SU-DHL-6 (cell line): ENCODE measurements at regions not wholly inside any gene's neighbourhood (a gene's known extent, or its start where the extent isn't known, plus 50 kb on each side); places are given as distances from the start of the nearest gene placed in this dataset.
A peak's percentile ranks its signal among the peaks of the same experiment; 100 is the strongest.

ENCODE experiments used
- H2AFZ ChIP-seq: fragments of 200-600 bp; sonication (generic); 2 replicates; pipeline ENCODE4 v1.6.1; 2014; ENCODE audit warnings: low read depth, mild to moderate bottlenecking, moderate library complexity, mixed read lengths, antibody characterized with exemption, low read length; ENCODE audit not compliant: severe bottlenecking
- H3F3A ChIP-seq: fragments of 200-600 bp; shearing (Covaris generic); 2 replicates; pipeline ENCODE4 v1.6.0; 2016; ENCODE audit warnings: antibody characterized with exemption, mild to moderate bottlenecking; ENCODE audit not compliant: insufficient read depth
- H3K27ac ChIP-seq: fragments of 200-600 bp; sonication (generic); 2 replicates; pipeline ENCODE4 v1.5.1; 2016; ENCODE audit warnings: low read depth, mild to moderate bottlenecking, low read length, moderate library complexity, mixed read lengths
- H3K27me3 ChIP-seq: fragments of 200-600 bp; sonication (generic), shearing (Covaris generic); 2 replicates; pipeline ENCODE4 v1.6.0; 2014; ENCODE audit warnings: mild to moderate bottlenecking, low read length
- H3K36me3 ChIP-seq: fragments of 200-600 bp; sonication (generic); 2 replicates; pipeline ENCODE4 v1.6.1; 2014; ENCODE audit warnings: mild to moderate bottlenecking, low read length, mixed read lengths
- H3K4me2 ChIP-seq: fragments of 300-600, 200-600 bp; shearing (Covaris generic), sonication (generic); 2 replicates; pipeline ENCODE4 v1.6.0; 2014; ENCODE audit warnings: low read length, low read depth, mild to moderate bottlenecking; ENCODE audit not compliant: poor library complexity, severe bottlenecking
- H3K4me3 ChIP-seq: fragments of 200-600 bp; sonication (generic); 2 replicates; pipeline ENCODE4 v1.5.1; 2014; ENCODE audit warnings: antibody characterized with exemption, low read length, mild to moderate bottlenecking, mixed read lengths; ENCODE audit not compliant: insufficient read depth, poor library complexity, severe bottlenecking
- H3K79me2 ChIP-seq: fragments of 200-600 bp; sonication (generic); 2 replicates; pipeline ENCODE4 v1.6.1; 2014; ENCODE audit warnings: mild to moderate bottlenecking, low read length, moderate library complexity; ENCODE audit not compliant: insufficient read depth
- H3K9ac ChIP-seq: fragments of 200-600 bp; sonication (generic); 2 replicates; pipeline ENCODE4 v1.7.0; 2014; ENCODE audit warnings: mild to moderate bottlenecking, low read length
- H3K9me2 ChIP-seq: fragments of 200-600 bp; sonication (generic); replicated peaks from 2 replicates; pipeline ENCODE4 v1.6.1; 2014; ENCODE audit warnings: low read length; ENCODE audit not compliant: insufficient read depth
- H3K9me3 ChIP-seq: fragments of 200-600 bp; sonication (generic); 2 replicates; pipeline ENCODE4 v1.6.1; 2014; ENCODE audit warnings: low read length, mixed read lengths; ENCODE audit not compliant: insufficient read depth
- H4K20me1 ChIP-seq: fragments of 200-600 bp; sonication (generic); 2 replicates; pipeline ENCODE4 v1.6.1; 2014; ENCODE audit warnings: low read depth, mild to moderate bottlenecking, antibody characterized with exemption, low read length, moderate library complexity, mixed read lengths
- CTCF ChIP-seq: fragments of 200-600 bp; sonication (generic); IDR thresholded peaks from one replicate; pipeline ENCODE4 v1.5.1; 2017; ENCODE audit warnings: antibody characterized with exemption, mild to moderate bottlenecking, low read length, moderate library complexity; ENCODE audit not compliant: insufficient read depth, poor library complexity, severe bottlenecking
- EZH2phosphoT487 ChIP-seq: fragments of 200-600 bp; sonication (generic), shearing (Covaris generic); conservative IDR thresholded peaks from 2 replicates; pipeline ENCODE4 v1.6.1; 2018; ENCODE audit warnings: mild to moderate bottlenecking, antibody characterized with exemption, low read length, moderate library complexity, mixed read lengths

- Histone ChIP-seq H3K36me3 (peaks cover 9% of the 10 kb centered on the region; the same call in 1 of the 2 replicates), H4K20me1 (no peaks in the 10 kb centered on the region), H3K79me2 (no peaks in the 10 kb centered on the region), H3K27me3 (no peaks in the 10 kb centered on the region), H3K4me2 (no peak overlapping the region), H3K27ac (no peak overlapping the region), H3K9ac (no peak overlapping the region), H3F3A (no peaks in the 10 kb centered on the region), H2AFZ (no peak overlapping the region), H3K9me3 (no peaks in the 10 kb centered on the region), H3K9me2 (no peaks in the 10 kb centered on the region), H3K4me3 (no peak overlapping the region)
- TF ChIP-seq EZH2phosphoT487, result no peak
- no peak for TF ChIP-seq CTCF
Observed at GRCh38 chr3:153591561-153592245, 429.7 kb downstream of the RAP2B start.

GRCh38 chr3:153595186-153595815, 433.3 kb downstream of the RAP2B start:
- Histone ChIP-seq H3K27ac (no peak overlapping the region), H4K20me1 (no peaks in the 10 kb centered on the region), H3K79me2 (no peaks in the 10 kb centered on the region), H3K9me2 (no peaks in the 10 kb centered on the region), H3K4me3 (no peak overlapping the region), H3K4me2 (no peak overlapping the region), H3K9ac (no peak overlapping the region), H3K36me3 (peaks cover 6% of the 10 kb centered on the region; the same call in 1 of the 2 replicates), H2AFZ (no peak overlapping the region), H3K27me3 (no peaks in the 10 kb centered on the region), H3F3A (no peaks in the 10 kb centered on the region), H3K9me3 (no peaks in the 10 kb centered on the region)
- TF ChIP-seq EZH2phosphoT487 (no peak), CTCF (peak; percentile 32)

- H3K27ac ChIP-seq, result no peak overlapping the region
Observed at GRCh38 chr3:153596401-153596800, 434.4 kb downstream of the RAP2B start.

More at GRCh38 chr3:153596401-153596800, 434.4 kb downstream of the RAP2B start:
- no peak overlapping the region for H2AFZ ChIP-seq
- H4K20me1 ChIP-seq, result no peaks in the 10 kb centered on the region
- H3K9me3 ChIP-seq, result no peaks in the 10 kb centered on the region
- H3K9me2 ChIP-seq, result no peaks in the 10 kb centered on the region
- no peak overlapping the region for H3K4me2 ChIP-seq
- no peaks in the 10 kb centered on the region for H3F3A ChIP-seq
- TF ChIP-seq EZH2phosphoT487 (no peak), CTCF (no peak)
- peaks cover 6% of the 10 kb centered on the region; the same call in 1 of the 2 replicates for H3K36me3 ChIP-seq
- H3K27me3 ChIP-seq, result no peaks in the 10 kb centered on the region
- H3K79me2 ChIP-seq, result no peaks in the 10 kb centered on the region
- H3K4me3 ChIP-seq, result no peak overlapping the region
- no peak overlapping the region for H3K9ac ChIP-seq
